NOMO-1 treated with DMSO at 0.1 percent for 48 hours (cell line): ENCODE measurements at regions not wholly inside any gene's neighbourhood (a gene's known extent, or its start where the extent isn't known, plus 50 kb on each side); places are given as distances from the start of the nearest gene placed in this dataset.
"Not testable (repeated sequence)": the region's sequence is repeated elsewhere in the genome, so short reads cannot be mapped to it uniquely, and the experiment has no call there.

Experiments used
- DNase-seq: peaks from one replicate; lab custom pipeline; 2025; ENCODE audit not compliant: unreplicated experiment; lab: John Stamatoyannopoulos, UW

- no peak for DNase-seq
Measured at GRCh38 chr12:13368431-13368830, 171.9 kb downstream of the EMP1 start.

DNA sequence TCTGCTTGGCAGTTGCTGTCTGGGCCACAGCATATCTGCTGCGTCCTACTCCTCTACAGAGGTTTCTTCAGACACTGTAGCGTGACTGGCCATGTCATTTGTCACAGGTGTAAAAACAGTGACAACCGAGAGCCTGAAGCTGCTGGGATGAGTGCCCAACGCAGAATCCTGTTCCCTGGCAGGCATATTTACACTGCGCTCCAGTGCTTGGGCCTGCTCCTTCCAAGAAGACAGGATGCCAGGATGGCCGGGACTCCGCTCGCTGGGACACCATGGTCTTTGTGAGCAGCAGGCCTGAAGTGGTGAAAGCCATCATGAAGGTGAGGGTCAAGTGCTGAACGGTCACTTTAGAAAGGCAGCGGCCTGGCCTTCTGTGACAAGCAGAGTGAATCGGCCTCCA is 171.4 kb downstream of the EMP1 start:
- no peak for DNase-seq

GRCh38 chr12:13365748-13366366 is 169.3 kb downstream of the EMP1 start:
- no peak for DNase-seq

GRCh38 chr12:13362260-13362841 is 165.8 kb downstream of the EMP1 start:
- peak; percentile 37 for DNase-seq

DNA sequence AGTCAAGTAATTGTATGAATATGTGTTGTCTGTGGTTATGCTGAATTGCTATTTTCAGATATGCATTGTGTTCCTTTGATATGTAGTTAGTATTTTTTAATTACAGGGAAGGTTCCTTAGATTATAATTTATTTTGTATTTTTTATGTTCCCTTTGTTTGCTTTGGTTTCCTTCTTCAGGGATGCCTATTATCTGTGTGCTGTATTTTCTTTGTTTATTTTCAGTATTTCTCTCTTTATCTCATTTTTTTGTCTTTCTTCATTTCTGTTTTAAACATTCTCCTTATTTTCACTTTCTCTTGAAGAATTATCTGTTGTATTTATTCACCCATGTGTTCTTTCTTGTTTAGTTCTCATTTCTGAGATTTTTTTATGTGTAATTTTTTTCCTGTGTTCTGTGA is 163.1 kb downstream of the EMP1 start:
- DNase-seq, result no peak

- no peak for DNase-seq
Measured at GRCh38 chr12:13358391-13358905, 161.9 kb downstream of the EMP1 start.

DNA sequence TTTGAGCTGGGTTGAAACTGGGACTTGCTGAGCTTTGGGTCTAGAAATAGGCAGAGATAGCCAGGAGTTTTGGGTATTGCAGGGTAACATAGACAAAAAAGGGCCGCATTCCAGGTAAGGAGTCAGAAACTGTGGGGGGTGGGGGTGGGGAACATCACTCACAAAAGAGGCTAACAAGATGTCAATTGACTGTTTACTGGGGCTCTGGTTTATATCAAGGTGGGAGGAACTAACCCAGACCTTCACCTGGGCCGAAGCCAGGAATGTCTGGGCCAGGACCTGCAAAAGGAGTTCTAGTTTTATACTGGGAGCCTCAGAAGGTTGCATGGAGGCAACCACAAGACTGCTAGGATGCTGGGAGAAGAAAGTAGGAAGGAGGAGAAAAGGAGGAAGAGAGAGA is 154.4 kb downstream of the EMP1 start:
- no peak for DNase-seq

GRCh38 chr12:13350381-13350780 is 153.9 kb downstream of the EMP1 start:
- DNase-seq, result no peak

DNA sequence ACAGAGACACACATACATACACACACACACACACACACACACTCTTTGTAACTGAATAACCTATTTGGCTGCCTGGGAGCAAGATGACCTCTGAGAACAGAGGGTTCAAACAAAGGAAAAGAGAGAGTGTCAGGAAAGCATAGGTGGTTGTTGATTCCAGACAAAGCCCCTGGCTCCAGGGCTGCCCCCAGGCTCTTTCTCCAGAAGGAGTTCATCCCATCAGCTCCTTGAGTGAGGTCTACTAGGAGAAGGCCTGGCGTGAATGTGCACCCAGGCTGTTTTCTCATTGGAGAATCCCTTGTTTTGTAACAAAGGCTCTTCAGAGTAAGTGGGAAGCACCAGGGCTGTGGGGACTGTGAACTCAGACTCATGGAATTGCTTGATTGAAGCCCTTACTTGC is 151.9 kb downstream of the EMP1 start:
- no peak for DNase-seq

- DNase-seq, result no peak
Measured at GRCh38 chr12:13347241-13348043, 150.9 kb downstream of the EMP1 start.

DNA sequence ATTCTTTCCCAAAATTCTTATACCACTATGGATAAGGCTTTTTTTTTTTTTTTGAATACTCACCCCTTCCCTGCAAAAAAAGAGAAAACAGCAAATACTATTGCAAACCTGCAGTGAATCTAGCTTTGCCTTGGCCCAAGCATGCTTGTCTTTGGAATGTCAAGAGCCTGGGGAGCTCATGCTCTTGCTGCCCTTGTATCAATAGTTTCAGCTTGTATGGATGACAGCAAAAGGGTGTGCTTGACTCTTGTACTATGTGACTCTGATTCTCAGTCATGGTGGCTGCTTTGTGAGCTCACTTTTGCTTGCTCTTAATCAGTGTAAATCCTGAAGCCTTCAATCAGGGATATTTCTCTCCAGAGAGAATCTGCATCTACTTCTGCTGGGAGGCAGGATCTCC is 149.2 kb downstream of the EMP1 start:
- DNase-seq, result no peak

DNA sequence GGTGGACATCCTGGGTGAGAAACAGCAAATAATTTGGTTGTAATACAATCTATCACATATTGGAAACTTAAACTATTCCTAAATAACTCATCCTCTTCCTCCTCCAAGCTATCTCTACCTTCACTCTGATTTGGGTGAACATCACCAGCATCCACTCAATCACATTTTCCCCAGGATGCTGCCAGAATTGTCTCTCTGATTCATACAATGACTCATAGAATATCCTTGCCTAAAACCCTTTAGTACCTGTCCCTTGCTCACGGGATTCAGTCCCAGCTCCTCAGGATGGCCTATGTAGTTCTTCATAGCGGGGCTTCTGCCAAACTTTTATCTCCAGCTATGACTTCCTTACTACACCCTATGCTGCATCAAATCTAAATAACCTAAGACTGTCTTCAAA is 146.8 kb downstream of the EMP1 start:
- DNase-seq, result no peak

DNA sequence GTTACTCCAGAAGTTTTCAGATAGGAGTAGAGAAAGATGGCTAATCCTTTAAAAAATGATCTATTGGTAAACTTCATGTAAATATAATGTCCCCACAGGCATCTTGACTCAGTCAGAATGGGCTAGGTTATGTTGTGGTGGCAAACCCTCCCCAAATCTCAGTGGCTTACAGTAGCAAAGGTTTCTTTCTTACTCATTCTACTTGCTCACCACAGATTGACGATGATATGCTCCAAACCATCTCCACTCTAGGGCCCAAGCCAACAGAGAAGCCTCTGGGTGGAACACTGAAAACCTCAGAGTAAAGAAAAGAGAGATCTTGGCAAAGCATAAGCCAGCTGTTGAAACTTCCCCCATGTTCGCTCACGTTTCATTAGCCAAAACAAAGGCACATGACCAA is 146.4 kb downstream of the EMP1 start:
- DNase-seq, result no peak

DNA sequence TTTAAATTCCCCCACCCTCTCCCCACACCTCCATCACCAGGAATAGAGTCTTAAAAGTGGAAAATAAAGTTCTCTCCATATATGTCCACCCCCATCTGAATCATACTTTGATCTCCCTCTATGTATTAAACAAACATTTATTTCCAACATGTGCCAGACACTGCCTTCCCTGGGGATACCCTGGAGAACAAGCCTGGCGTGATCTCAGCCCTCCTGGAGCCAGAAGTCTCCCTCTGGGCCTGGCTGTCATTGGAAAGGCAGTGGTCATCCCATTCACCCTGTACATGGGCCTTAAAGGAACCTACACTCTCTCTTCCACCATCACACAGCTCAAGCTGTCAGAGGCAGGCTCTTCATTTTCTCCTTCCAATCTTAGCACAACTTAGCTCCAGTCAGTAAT is 143.6 kb downstream of the EMP1 start:
- no peak for DNase-seq

DNA sequence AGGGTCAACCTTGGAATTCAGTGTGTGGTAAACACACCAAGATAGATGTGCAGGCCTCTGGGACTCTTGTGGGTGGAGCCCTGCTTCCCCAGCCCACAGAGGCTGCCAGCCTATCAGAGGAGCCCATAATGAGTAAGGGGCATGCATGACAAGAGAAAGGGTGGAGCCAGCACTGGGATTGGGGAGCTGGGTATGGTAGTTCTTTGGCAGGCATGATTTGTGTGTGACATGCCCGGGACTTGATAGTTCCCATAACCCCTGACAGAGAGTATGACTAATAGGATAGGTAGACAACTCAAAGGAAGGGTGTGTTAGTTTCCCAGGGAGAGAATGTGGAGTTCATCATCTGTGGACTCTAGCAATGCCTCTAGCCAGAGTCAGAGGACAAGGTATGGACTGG is 143.0 kb downstream of the EMP1 start:
- DNase-seq, result no peak

DNA sequence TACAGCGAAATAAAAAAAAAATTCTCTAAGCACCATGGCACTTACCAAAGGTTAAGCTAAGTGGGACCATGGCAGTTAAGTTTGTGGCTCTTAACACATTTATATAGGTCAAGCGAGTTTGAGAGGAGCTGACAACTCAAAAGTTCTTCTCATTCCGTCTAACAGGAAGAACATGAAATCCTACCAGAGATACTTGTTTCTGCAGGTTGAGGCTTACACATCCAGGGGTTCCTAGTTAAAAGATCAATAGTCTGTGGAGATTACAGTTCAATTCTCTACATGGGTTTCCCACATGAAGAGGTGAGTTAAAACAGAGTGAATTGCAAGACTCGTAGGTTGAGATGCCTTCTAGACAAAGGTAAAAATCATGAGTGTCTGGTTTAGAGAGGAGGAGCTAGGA is 142.6 kb downstream of the EMP1 start:
- DNase-seq, result no peak

GRCh38 chr12:13337791-13338190 is 141.3 kb downstream of the EMP1 start:
- DNase-seq, result no peak

DNA sequence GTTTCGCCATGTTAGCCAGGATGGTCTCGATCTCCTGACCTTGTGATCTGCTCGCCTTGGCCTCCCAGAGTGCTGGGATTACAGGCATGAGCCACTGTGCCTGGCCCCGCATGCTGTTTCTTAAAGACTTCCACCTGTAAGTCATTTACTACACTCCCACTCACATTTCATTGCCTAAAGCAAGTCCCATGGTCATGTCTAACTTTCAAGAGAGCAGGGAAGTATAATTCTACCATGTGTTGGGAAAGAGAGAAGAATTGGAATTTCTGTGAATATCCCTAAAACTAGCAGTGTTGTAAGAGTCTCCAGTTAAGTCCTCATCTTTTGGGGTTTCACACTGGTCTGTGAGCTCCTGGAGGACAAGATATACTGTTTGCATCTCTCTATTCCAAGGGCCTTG is 139.7 kb downstream of the EMP1 start:
- no peak for DNase-seq

- no peak for DNase-seq
Measured at GRCh38 chr12:13328535-13328934, 132.0 kb downstream of the EMP1 start.

DNA sequence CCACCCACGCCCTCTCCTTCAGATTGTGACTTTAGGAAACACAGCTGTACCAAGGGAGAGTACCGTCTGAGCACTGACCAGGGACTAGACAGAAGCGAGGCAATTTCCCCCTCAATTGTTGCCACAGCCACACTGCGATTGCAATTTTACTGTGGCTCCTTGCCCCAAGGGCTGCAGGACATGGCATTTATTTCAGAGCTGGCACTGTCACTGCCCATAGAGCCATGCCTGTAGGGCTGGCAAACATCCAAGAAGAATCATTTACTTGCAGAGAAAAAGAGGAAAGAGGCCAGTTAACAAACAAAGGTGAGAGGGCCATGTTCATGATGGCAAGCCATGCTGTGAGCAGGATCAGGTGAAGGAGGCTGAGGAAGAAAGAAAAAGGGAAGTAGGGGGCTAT is 129.6 kb downstream of the EMP1 start:
- DNase-seq, result no peak

DNA sequence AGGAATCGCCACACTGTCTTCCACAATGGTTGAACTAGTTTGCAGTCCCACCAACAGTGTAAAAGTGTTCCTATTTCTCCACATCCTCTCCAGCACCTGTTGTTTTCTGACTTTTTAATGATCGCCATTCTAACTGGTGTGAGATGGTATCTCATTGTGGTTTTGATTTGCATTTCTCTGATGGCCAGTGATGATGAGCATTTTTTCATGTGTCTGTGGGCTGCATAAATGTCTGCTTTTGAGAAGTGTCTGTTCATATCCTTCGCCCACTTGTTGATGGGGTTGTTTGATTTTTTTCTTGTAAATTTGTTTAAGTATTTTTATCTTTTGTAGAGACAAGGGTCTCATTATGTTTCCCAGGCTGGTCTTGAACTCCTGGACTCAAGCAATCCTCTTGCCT is 128.5 kb downstream of the EMP1 start:
- DNase-seq, result not testable (repeated sequence)
